HG03469 (cell line): ENCODE measurements at regions not wholly inside any gene's neighbourhood (a gene's known extent, or its start where the extent isn't known, plus 50 kb on each side); places are given as distances from the start of the nearest gene placed in this dataset.
"Not testable (repeated sequence)": the region's sequence is repeated elsewhere in the genome, so short reads cannot be mapped to it uniquely, and the experiment has no call there.

Experiments
- ATAC-seq: cut with Tn5 transposase; IDR thresholded peaks from one replicate; pipeline ENCODE4 v1.9.1; 2021; ENCODE audit warnings: mild to moderate bottlenecking, moderate library complexity, moderate number of reproducible peaks; ENCODE audit not compliant: unreplicated experiment

- no peak for ATAC-seq
These were observed 158.3 kb downstream of the FAM174A start for GRCh38 chr5:100693481-100693880.

GRCh38 chr5:100694100-100694499, 158.9 kb downstream of the FAM174A start:
- no peak for ATAC-seq

DNA sequence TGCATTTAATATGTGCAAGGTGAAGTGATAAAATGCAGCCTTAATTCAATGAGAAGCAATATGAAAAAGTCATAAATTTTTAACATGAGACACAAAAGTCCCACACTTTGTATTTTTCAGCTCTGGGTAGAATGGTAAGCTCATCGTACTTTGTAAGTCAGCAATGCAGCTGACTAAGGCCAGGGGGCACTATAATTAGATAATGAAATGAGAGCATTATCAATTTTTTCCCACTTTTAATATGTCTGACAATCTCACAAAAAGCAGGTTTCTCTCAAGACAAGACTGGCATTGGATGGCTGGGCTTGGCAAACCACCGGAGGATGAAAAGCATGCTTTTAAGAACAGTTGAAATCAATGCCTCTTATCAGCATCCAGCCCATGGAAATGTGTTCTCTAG, 162.8 kb downstream of the FAM174A start:
- no peak for ATAC-seq

- peak; percentile 83 for ATAC-seq
These were observed 171.6 kb downstream of the FAM174A start for GRCh38 chr5:100706776-100707175.

GRCh38 chr5:100708645-100709171, 173.5 kb downstream of the FAM174A start:
- no peak for ATAC-seq

DNA sequence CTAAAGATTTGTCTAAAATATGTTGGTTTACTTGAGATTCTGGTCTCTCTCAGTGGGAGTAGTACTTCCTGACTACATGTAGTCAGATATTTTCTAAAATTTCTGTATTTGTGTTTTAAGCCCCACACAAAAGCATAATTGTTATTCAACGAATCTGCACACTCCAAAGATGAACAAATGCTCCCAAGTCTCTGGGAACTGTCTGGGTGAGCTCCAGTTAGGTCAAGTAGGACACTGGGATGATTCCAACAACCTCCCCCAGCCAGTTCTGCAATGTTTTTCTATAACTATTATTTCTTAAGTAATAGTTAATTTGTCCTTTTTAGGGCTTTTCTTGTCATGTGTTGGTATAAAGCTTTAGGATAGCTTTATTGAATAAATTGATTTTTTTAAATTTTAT, 174.6 kb downstream of the FAM174A start:
- ATAC-seq: no peak

DNA sequence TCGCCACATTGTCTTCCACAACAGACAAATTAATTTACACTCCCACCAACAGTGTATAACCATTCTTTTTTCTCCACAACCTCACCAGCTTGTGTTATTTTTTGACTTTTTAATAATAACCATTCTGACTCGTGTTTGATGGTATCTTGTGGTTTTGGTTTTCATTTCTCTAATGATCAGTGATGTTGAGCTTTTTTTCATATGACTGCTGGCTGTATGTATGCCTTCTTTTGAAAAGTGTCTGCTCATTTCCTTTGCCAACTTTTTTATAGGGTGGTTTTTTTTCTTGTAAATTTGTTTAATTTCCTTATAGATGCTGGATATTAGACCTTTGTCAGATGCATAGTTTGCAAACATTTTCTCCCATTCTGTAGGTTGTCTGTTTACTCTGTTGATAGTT, 179.6 kb downstream of the FAM174A start:
- ATAC-seq: not testable (repeated sequence)

- ATAC-seq: no peak
These were observed 180.4 kb downstream of the ST8SIA4 start for GRCh38 chr5:100722657-100723056.

DNA sequence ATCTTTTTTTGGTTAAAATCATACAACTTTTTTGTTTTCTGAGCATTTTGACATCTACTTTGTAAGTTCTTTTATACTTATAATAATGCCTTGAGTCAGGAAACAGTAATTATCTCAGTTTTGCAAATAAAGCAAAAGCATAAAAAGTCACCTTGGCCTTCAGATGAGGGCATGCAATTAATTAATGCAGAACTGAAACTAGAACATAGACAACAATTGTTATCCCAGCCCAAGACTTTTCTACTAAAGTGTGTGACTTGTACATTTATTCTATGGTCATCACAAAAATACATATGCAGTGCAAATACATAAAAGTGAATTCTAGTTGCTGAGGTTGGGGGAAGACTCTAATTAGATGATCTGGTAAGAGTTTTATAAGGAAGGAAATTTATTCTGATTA, 179.9 kb downstream of the ST8SIA4 start:
- no peak for ATAC-seq

DNA sequence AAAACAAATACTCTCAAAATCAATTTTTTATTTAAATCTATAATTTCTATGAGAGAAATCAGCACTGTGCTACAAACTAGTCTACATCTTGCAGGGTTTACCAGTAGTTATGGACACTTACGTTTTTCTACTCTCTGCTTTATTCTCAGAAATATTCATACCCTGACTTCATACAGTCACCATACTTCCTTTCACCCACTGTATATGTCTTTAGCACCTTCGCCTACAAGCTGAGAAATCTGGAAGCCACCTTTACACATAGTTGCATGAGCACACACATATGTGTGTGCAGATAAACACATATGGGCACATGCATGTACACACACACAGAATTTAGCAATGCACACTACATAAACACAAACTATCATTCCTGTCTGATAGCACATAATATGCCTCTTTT, 177.0 kb downstream of the ST8SIA4 start:
- no peak for ATAC-seq

- ATAC-seq: peak; percentile 92
These were observed 171.3 kb downstream of the ST8SIA4 start for GRCh38 chr5:100731768-100732167.

DNA sequence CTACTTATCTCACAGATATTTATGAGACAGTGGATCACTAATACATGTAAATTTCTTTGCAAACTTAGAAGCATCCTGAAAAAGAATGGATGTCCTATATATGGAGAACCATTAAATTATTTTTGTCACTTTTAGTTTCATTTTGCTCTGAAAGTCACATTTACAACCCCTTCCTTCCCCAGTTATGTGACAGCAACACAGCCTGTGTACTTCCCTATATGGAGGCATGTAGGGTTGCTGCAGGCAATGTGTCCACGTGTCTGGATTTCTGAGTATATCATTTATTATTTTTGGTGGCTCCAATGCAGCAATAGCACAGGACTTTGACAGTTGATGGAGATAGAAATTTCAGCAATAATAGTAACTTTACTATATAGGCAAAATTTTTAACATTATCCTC, 156.4 kb downstream of the ST8SIA4 start:
- peak; percentile 90 for ATAC-seq

DNA sequence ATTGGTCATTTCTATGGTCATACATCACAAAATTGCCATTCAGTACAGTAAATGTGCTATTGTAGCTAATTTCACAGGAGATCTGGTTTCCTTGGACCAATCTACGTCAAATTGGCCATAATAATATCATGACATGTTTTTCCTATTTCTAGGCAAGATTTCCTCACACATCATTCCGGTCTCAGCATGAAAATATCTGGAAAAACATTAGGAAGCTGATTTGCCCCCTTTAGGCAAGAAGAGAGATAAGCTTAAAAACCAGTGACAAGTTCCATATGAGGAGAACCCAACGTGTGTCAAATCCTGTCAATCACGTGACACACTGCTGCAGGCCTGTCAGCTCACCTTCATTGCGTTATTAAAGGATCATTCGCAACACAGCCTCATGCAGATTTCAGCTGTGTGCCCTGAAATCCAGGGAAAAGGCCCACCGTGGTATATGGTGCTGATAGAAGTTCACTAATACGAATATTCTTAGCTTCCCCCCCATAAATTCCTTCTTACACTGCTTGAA, 153.3 kb downstream of the ST8SIA4 start:
- ATAC-seq: no peak

DNA sequence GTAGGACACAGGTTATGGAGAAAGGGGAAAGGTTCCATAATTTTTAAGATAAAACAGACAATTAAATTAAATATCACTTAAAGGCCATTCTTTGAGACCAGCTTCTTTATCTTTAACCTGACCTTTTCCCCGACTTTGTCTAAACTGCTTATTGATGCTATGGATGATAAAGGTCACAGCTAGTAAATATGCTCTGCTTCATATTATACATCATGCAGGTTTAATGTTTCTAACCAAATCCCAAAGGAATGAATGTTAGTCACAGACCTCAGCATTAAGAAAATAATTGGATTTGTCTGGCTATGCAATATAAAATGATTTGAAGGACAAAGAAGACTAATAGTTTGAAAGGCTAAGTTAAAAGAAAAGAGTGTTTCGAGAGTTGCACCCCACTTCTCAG, 147.6 kb downstream of the ST8SIA4 start:
- ATAC-seq: no peak
